CD4-positive, alpha-beta T cell treated with Interleukin-17A for 4 hours (primary cell): ENCODE measurements at regions not wholly inside any gene's neighbourhood (a gene's known extent, or its start where the extent isn't known, plus 50 kb on each side); places are given as distances from the start of the nearest gene placed in this dataset.

Source experiments
- DNase-seq: peaks from one replicate; pipeline ENCODE4 v3.0.0-alpha.2; 2020; ENCODE audit warnings: mixed read lengths

DNA sequence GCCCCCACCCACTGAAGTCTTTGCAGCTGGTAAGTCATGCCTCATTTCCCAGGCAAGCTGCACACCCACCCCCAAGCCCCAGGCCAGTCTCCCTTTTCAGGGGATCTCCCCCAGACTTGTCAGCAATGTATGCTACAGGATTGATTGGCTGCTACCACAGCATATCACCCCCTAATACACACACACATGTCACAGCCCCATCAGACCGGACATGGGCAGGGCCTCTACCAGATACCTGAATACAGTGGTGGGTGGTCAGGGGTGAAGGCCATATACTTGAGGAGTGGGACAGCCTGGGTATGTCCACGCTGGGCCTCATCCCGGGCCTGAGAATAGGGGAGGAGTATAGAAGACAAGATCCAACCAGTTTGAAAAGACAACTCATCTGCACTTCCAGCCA is 63.4 kb upstream of the ARAP3 start:
- DNase-seq: no peak

- no peak for DNase-seq
These were observed 61.8 kb upstream of the ARAP3 start for GRCh38 chr5:141743866-141744272.

DNA sequence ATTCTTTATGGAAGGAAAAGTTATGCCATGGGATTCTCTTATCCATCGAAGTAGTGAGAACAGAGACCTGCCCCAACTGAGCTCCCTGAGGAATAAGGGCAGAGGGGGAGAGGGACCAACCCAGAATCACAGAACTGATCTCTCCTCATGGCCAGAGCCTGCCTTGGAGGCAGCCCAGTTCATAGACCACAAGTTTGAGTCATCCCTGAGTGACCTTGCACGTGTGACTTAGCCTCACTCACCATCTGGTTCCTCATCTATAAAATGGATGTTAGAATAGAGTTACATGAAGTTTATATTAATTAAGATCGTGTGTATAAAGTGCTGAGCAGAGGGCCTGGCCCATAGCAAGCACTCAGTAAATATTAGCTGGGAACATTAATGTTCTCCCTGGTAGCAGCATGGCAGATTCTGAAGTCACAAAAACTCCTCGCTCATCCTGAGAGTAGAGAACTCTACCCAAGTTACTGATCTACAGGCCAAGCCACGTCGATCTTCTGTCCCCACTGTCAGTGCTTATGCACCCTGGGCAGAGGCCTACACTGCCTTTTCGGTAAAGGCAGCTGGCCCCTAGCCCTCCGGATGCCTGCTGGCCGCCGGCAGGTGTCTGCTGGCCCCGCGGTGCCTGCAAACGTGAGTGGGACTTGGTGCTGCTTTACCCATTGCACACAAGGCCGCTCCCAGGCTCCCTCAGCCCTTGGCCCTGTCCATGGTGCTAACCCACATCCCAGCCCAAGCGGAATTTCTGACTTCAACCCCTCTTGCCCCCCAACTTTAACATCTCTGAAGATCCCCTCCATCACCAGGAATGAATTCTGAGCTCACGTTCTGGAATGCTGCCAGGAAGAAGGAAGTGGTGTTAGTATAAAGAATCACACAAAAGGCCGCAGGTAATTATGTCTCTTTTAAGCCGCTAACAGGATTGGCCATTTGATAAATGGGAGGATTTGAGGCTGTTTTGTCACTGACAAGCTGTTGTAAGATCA is 61.1 kb upstream of the ARAP3 start:
- no peak for DNase-seq

DNA sequence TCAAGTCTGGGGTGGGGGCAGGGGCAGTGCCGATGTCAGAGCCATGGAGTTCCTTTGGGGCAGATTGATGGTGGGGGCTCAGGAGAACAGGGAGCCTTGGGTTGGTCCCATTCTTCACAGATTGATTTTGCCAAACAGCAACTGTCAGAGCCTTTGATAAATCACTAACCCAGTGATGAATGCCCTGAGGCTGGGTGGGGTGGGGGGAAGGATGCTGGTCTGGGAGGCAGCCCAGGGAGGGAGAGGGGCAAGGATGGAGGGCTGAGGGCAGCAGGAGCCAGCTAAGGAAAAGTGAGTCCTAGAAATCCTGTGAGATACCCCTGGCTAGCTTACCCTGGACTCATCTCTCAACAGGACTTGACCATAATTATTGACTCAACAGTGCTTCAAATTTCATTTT is 60.1 kb upstream of the ARAP3 start:
- no peak for DNase-seq

DNA sequence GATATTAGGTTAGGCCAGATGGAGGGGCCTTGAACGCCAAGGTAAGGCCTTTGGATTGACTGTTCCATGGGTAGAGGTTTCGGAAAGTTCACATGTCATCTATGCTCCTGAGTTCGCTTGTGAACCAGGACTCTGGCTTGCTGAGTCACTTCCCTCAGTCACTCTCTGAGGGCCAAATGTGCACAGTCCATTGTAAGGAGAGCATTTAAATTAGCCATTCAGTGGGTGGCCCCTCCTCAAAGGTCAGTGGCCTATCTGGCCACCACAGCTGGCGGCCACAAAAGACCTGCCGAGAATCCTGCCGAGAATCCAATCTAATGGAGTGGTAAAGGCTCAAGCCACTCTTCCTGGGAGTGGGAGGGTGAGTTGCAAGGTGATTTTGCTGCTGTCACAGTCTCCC is 58.9 kb upstream of the ARAP3 start:
- no peak for DNase-seq

- no peak for DNase-seq
These were observed 55.5 kb upstream of the ARAP3 start for GRCh38 chr5:141737535-141737934.

- no peak for DNase-seq
These were observed 53.8 kb upstream of the ARAP3 start for GRCh38 chr5:141735823-141736222.

GRCh38 chr5:141734501-141735229 is 52.6 kb upstream of the ARAP3 start:
- peak; percentile 46 for DNase-seq

DNA sequence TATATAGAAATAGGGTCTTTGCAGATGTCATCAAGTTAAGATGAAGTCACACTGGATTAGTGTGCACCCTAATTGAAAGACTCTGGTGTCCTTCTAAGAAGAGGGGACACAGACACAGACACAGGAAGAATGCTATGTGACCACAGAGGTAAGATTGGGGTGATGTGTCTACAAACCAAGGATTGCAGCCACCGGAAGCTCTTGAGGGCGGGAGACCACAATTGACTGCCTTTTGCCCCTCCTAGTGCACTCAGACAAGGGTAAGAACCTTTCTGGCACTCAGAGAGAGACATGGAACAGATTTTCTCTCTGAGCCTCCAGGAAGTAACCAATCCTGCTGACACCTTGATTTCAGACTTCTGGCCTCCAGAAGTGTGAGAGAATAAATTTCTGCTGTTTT is 51.2 kb upstream of the ARAP3 start:
- DNase-seq: no peak

DNA sequence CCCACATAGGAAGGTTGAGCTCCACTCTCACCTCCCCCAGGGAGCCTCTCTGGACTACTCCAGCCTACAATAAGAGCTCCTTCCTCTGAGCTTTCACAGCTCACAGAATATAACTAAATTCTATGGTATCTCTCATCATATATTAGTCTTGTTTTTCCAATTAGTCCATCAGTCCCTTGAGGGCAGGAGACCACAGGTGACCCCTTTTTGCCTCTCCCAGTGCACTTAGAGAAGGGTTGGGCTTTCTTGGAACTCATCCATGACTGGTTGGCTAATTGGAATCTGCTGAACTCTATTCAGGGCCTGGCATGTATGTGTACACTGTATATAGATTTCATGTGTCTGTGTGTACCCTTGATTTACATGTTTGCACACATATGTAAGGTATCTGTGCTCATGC is 50.4 kb upstream of the ARAP3 start:
- no peak for DNase-seq
